ENCODE measurements at regions not wholly inside any gene's neighbourhood (a gene's known extent, or its start where the extent isn't known, plus 50 kb on each side); places are given as distances from the start of the nearest gene placed in this dataset.

DNA sequence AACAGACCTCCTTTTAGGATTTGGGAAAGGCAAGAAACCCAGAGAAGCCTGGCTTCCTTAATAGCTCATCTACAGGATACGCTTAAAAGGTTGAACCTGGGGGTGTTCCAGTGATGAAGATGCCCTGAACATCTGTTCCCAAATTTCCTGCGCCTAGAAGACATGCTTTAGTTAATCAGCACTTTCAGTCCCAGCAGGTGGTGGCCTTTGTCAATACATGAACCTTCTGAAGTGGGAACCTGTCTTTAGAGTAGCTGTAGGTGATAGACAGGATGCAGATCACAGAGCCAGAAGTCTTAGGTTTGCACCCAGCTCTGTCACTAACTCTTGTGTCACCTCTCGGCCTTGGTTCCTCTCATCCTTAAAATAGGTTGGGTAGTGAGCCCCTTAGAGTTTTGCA is 149.7 kb upstream of the SYNPR start:
- TF ChIP-seq, protein P1, sequence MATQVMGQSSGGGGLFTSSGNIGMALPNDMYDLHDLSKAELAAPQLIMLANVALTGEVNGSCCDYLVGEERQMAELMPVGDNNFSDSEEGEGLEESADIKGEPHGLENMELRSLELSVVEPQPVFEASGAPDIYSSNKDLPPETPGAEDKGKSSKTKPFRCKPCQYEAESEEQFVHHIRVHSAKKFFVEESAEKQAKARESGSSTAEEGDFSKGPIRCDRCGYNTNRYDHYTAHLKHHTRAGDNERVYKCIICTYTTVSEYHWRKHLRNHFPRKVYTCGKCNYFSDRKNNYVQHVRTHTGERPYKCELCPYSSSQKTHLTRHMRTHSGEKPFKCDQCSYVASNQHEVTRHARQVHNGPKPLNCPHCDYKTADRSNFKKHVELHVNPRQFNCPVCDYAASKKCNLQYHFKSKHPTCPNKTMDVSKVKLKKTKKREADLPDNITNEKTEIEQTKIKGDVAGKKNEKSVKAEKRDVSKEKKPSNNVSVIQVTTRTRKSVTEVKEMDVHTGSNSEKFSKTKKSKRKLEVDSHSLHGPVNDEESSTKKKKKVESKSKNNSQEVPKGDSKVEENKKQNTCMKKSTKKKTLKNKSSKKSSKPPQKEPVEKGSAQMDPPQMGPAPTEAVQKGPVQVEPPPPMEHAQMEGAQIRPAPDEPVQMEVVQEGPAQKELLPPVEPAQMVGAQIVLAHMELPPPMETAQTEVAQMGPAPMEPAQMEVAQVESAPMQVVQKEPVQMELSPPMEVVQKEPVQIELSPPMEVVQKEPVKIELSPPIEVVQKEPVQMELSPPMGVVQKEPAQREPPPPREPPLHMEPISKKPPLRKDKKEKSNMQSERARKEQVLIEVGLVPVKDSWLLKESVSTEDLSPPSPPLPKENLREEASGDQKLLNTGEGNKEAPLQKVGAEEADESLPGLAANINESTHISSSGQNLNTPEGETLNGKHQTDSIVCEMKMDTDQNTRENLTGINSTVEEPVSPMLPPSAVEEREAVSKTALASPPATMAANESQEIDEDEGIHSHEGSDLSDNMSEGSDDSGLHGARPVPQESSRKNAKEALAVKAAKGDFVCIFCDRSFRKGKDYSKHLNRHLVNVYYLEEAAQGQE (IDR thresholded peaks at IDR 0.05; ENCODE audit: low read depth) = no peak
- TF ChIP-seq TCF7L2 (IDR thresholded peaks at IDR 0.05; ENCODE audit: borderline replicate concordance, extremely low read depth, insufficient read depth, insufficient read length) = no peak
- no peak for TF ChIP-seq SIN3A (IDR thresholded peaks at IDR 0.05; ENCODE audit: low read depth)
- TF ChIP-seq ELF1 (IDR thresholded peaks at IDR 0.05; ENCODE audit: borderline replicate concordance, low read depth) = no peak
- no peak for TF ChIP-seq ZNF274 (IDR thresholded peaks at IDR 0.05; ENCODE audit: low read depth, low read length)
- TF ChIP-seq EGR1 (IDR thresholded peaks at IDR 0.05; ENCODE audit: low read depth) = no peak
- TF ChIP-seq EZH2 (IDR thresholded peaks at IDR 0.05) = no peak
- Histone ChIP-seq H3K4me2 (ENCODE audit: low read length) (no peak overlapping the region), H3K27me3 (ENCODE audit: insufficient read depth, low read length) (no peaks in the 10 kb centered on the region), H3K36me3 (ENCODE audit: control insufficient read depth in 1 of 2, insufficient read depth in 2 of 2, low read length in 2 of 2) (no peaks in the 10 kb centered on the region), H2AFZ (ENCODE audit: low read depth, low read length, poor library complexity, severe bottlenecking) (no peak overlapping the region), H3K79me2 (ENCODE audit: insufficient read depth, low read length) (no peaks in the 10 kb centered on the region), H3K4me1 (ENCODE audit: control insufficient read depth in 1 of 2, insufficient read depth in 2 of 2, low read length in 2 of 2) (no peaks in the 10 kb centered on the region), H3K27ac (ENCODE audit: low read depth, low read length) (no peak overlapping the region), H3K4me3 (replicated peaks in 1 of 2; ENCODE audit: low read depth in 1 of 2, low read length in 2 of 2) (no peak overlapping the region), H3K9me3 (ENCODE audit: control insufficient read depth in 1 of 2, insufficient read depth in 1 of 2, low read depth in 1 of 2, low read length in 2 of 2) (no peaks in the 10 kb centered on the region), H4K20me1 (ENCODE audit: insufficient read depth) (no peaks in the 10 kb centered on the region), H3K9me2 (ENCODE audit: insufficient read depth) (no peaks in the 10 kb centered on the region), H3K9ac (ENCODE audit: low read length) (no peak overlapping the region)
- intact Hi-C loops (cut with micrococcal nuclease) = no loop called here
- ATAC-seq = no peak
- BruUV-seq (replicated peaks) = no TSS peak
- POLR2A ChIA-PET = no interaction called here
- RAD21 ChIA-PET (ENCODE audit: low non-redundant PET in 1 of 2, low total read pairs in 2 of 2, uncharacterized antibody in 2 of 2, unreplicated experiment in 2 of 2) = no interaction called here
- no peak for DNase-seq (ENCODE audit: low read depth, low spot score)
- CTCF ChIA-PET = no interaction called here

DNA sequence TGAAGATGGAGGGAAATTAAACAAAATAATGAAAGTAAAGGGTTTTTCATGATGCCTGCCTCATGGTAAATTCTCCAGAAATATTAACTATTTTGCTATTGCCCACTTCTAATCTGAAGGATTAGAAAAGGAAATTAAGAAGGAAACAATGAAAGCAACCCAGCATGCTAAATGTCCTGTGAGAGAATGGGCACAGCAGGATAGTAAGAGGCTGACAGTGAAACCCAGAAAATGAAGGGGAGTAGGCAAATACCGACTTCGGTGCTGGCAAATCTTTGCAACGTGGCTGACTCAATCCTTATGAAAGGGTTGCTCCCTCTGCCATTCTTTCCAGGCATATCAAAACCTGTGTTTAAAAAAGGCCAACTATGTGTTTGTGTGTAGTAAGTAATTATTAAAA is 147.5 kb upstream of the SYNPR start:
- Histone ChIP-seq H3K27ac (ENCODE audit: low read depth, low read length) (no peak overlapping the region), H3K4me2 (ENCODE audit: low read length) (no peak overlapping the region), H3K4me1 (ENCODE audit: control insufficient read depth in 1 of 2, insufficient read depth in 2 of 2, low read length in 2 of 2) (peaks cover 0 to 5% of the 10 kb centered on the region in 2 experiments; a peak in 1 of 4 replicates), H3K79me2 (ENCODE audit: insufficient read depth, low read length) (no peaks in the 10 kb centered on the region), H3K36me3 (ENCODE audit: control insufficient read depth in 1 of 2, insufficient read depth in 2 of 2, low read length in 2 of 2) (no peaks in the 10 kb centered on the region), H4K20me1 (ENCODE audit: insufficient read depth) (no peaks in the 10 kb centered on the region), H2AFZ (ENCODE audit: low read depth, low read length, poor library complexity, severe bottlenecking) (no peak overlapping the region), H3K9me2 (ENCODE audit: insufficient read depth) (no peaks in the 10 kb centered on the region), H3K27me3 (ENCODE audit: insufficient read depth, low read length) (no peaks in the 10 kb centered on the region), H3K4me3 (replicated peaks in 1 of 2; ENCODE audit: low read depth in 1 of 2, low read length in 2 of 2) (no peak overlapping the region), H3K9ac (ENCODE audit: low read length) (no peak overlapping the region), H3K9me3 (ENCODE audit: control insufficient read depth in 1 of 2, insufficient read depth in 1 of 2, low read depth in 1 of 2, low read length in 2 of 2) (no peaks in the 10 kb centered on the region)
- no peak for TF ChIP-seq SP1 (IDR thresholded peaks at IDR 0.05; ENCODE audit: low read depth)
- no peak for TF ChIP-seq EZH2phosphoT487 (IDR thresholded peaks at IDR 0.05; ENCODE audit: borderline replicate concordance)
- no peak for TF ChIP-seq EZH2 (IDR thresholded peaks at IDR 0.05)
- TF ChIP-seq TCF7L2 (IDR thresholded peaks at IDR 0.05; ENCODE audit: borderline replicate concordance, extremely low read depth, insufficient read depth, insufficient read length) = no peak
- no peak for TF ChIP-seq ELF1 (IDR thresholded peaks at IDR 0.05; ENCODE audit: borderline replicate concordance, low read depth)
- TF ChIP-seq FOSL1 (IDR thresholded peaks at IDR 0.05; ENCODE audit: low read depth) = no peak
- TF ChIP-seq, protein P2, sequence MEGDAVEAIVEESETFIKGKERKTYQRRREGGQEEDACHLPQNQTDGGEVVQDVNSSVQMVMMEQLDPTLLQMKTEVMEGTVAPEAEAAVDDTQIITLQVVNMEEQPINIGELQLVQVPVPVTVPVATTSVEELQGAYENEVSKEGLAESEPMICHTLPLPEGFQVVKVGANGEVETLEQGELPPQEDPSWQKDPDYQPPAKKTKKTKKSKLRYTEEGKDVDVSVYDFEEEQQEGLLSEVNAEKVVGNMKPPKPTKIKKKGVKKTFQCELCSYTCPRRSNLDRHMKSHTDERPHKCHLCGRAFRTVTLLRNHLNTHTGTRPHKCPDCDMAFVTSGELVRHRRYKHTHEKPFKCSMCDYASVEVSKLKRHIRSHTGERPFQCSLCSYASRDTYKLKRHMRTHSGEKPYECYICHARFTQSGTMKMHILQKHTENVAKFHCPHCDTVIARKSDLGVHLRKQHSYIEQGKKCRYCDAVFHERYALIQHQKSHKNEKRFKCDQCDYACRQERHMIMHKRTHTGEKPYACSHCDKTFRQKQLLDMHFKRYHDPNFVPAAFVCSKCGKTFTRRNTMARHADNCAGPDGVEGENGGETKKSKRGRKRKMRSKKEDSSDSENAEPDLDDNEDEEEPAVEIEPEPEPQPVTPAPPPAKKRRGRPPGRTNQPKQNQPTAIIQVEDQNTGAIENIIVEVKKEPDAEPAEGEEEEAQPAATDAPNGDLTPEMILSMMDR (IDR thresholded peaks at IDR 0.05 in 2 of 3, conservative IDR thresholded peaks at IDR 0.05 in 1 of 3; ENCODE audit: borderline replicate concordance in 1 of 3, insufficient read depth in 1 of 3, low read depth in 2 of 3, low read length in 2 of 3) = no peak
- no peak for TF ChIP-seq ZFX (IDR thresholded peaks at IDR 0.05)
- TF ChIP-seq EGR1 (IDR thresholded peaks at IDR 0.05; ENCODE audit: low read depth) = no peak
- TF ChIP-seq, protein P3, sequence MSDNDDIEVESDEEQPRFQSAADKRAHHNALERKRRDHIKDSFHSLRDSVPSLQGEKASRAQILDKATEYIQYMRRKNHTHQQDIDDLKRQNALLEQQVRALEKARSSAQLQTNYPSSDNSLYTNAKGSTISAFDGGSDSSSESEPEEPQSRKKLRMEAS (IDR thresholded peaks at IDR 0.05) = no peak
- no peak for TF ChIP-seq POLR2AphosphoS5 (IDR thresholded peaks at IDR 0.05; ENCODE audit: low read depth, low read length)
- ATAC-seq (no peak), DNase-seq (ENCODE audit: low read depth, low spot score) (no peak)
- POLR2A ChIA-PET = no interaction called here
- no TSS peak for BruUV-seq (replicated peaks)
- intact Hi-C loops (cut with micrococcal nuclease) = no loop called here
- RAD21 ChIA-PET (ENCODE audit: low non-redundant PET in 1 of 2, low total read pairs in 2 of 2, uncharacterized antibody in 2 of 2, unreplicated experiment in 2 of 2) = no interaction called here
- CTCF ChIA-PET = no interaction called here
